ENCODE measurements at regions not wholly inside any gene's neighbourhood (a gene's known extent, or its start where the extent isn't known, plus 50 kb on each side); places are given as distances from the start of the nearest gene placed in this dataset.
A peak's percentile ranks its signal among the peaks of the same experiment; 100 is the strongest.

DNA sequence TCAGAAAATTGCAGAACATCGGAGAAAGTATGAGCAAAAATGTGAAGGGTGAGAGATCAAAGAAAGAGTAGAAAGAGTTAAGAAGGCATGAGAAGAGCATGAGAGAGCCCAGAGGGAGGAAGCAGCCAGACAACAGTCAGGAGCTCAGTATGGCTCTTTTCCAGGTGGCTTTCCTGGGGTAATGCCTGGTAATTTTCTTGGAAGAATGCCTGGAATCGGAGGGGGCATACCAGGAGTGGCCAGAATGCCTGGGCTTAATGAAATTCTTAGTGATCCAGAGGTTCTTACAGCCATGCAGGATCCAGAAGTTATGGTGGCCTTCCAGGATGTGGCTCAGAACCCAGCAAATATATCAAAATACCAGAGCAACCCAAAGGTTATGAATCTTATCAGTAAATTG lies 271.8 kb upstream of the TFPI start:
- Histone ChIP-seq H2BK5ac (ENCODE audit: low read length) (no peak overlapping the region), H2BK15ac (replicated peaks; ENCODE audit: low read depth) (no peak overlapping the region), H3K79me2 (ENCODE audit: control insufficient read depth, insufficient read depth, low read length) (no peaks in the 10 kb centered on the region), H3K36me3 (ENCODE audit: control insufficient read depth, insufficient read depth, low read length) (no peaks in the 10 kb centered on the region), H3K18ac (ENCODE audit: low read length) (no peak overlapping the region), H4K8ac (ENCODE audit: low read depth, low read length) (no peak overlapping the region), H3K4ac (ENCODE audit: low read depth, low read length) (no peak overlapping the region), H2BK120ac (ENCODE audit: low read depth, low read length) (no peak overlapping the region), H3K27ac (ENCODE audit: low read depth, low read length) (no peak overlapping the region), H3K56ac (ENCODE audit: low read length) (no peak overlapping the region), H3K4me2 (ENCODE audit: low read length) (no peak overlapping the region), H3K9ac (ENCODE audit: low read length) (no peak overlapping the region), H2AK5ac (ENCODE audit: low read length) (no peak overlapping the region), H3K23ac (ENCODE audit: low read length) (no peak overlapping the region), H3K79me1 (ENCODE audit: low read length) (no peaks in the 10 kb centered on the region), H3K27me3 (ENCODE audit: insufficient read depth, low read length, poor library complexity) (no peaks in the 10 kb centered on the region), H3K4me3 (ENCODE audit: low read length) (no peak overlapping the region), H4K5ac (ENCODE audit: low read length) (no peak overlapping the region), H3K4me1 (ENCODE audit: control insufficient read depth, low read depth, low read length) (no peaks in the 10 kb centered on the region)
- peak; percentile 20 for DNase-seq
- WGBS (ENCODE audit: extremely low coverage, insufficient coverage, low lambda C conversion rate) = no CpG with 5 or more reads among the region's 2 CpGs

DNA sequence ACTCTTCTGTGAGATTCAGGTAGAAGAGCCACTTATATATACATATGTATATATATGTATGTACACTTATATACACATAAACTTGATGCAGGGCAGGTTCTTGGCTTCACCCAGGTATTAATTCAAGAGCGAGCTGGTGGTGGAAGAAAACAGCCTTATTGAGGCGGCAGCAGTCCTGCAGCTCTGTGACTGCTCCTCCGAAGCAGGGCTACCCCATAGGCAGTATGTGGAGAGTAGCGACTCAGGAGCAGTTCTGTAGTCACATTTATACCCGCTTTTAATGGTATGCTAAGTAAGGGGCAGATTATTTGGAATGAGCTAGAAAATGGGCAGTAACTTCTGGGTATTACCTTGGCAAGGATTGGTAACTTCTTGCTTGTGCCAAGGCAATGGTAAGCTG lies 280.6 kb upstream of the TFPI start:
- no CpG with 5 or more reads among the region's 5 CpGs for WGBS (ENCODE audit: extremely low coverage, insufficient coverage, low lambda C conversion rate)
- no peak overlapping the region for H4K5ac ChIP-seq (ENCODE audit: low read length)
- H3K56ac ChIP-seq (ENCODE audit: low read length) = no peak overlapping the region
- no peaks in the 10 kb centered on the region for H3K79me1 ChIP-seq (ENCODE audit: low read length)
- H3K27me3 ChIP-seq (ENCODE audit: insufficient read depth, low read length, poor library complexity) = no peaks in the 10 kb centered on the region
- no peak overlapping the region for H2BK120ac ChIP-seq (ENCODE audit: low read depth, low read length)
- no peak overlapping the region for H4K8ac ChIP-seq (ENCODE audit: low read depth, low read length)
- H3K4me3 ChIP-seq (ENCODE audit: low read length) = no peak overlapping the region
- no peaks in the 10 kb centered on the region for H3K36me3 ChIP-seq (ENCODE audit: control insufficient read depth, insufficient read depth, low read length)
- no peaks in the 10 kb centered on the region for H3K79me2 ChIP-seq (ENCODE audit: control insufficient read depth, insufficient read depth, low read length)
- no peaks in the 10 kb centered on the region for H3K4me1 ChIP-seq (ENCODE audit: control insufficient read depth, low read depth, low read length)
- no peak overlapping the region for H2BK5ac ChIP-seq (ENCODE audit: low read length)
- H3K18ac ChIP-seq (ENCODE audit: low read length) = no peak overlapping the region
- H3K9ac ChIP-seq (ENCODE audit: low read length) = no peak overlapping the region
- no peak overlapping the region for H2BK15ac ChIP-seq (replicated peaks; ENCODE audit: low read depth)
- no peak for DNase-seq
- no peak overlapping the region for H2AK5ac ChIP-seq (ENCODE audit: low read length)
- no peak overlapping the region for H3K23ac ChIP-seq (ENCODE audit: low read length)
- no peak overlapping the region for H3K4ac ChIP-seq (ENCODE audit: low read depth, low read length)
- no peak overlapping the region for H3K4me2 ChIP-seq (ENCODE audit: low read length)
- no peak overlapping the region for H3K27ac ChIP-seq (ENCODE audit: low read depth, low read length)

DNA sequence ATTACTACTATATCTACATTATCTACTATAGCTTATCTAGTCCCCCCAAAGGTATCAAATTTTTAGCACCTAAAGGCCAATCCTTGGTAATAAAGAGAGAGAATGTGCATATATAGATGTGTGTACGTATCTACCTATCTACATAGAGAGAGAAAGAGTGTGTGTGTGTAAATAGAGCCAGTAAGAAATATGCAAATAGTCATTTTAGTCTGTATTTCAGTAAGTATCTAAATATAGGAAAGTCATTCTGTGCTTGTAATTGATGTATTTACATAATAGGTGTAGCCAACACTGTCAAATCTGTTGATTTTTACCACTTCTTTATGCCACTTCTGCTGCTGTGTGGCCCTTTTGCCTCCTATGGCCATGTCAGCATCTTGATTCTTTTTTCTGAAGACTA lies 284.5 kb upstream of the TFPI start:
- H3K4me1 ChIP-seq (ENCODE audit: control insufficient read depth, low read depth, low read length) = no peaks in the 10 kb centered on the region
- no peak overlapping the region for H3K27ac ChIP-seq (ENCODE audit: low read depth, low read length)
- no peak overlapping the region for H2BK15ac ChIP-seq (replicated peaks; ENCODE audit: low read depth)
- no peaks in the 10 kb centered on the region for H3K79me2 ChIP-seq (ENCODE audit: control insufficient read depth, insufficient read depth, low read length)
- H3K27me3 ChIP-seq (ENCODE audit: insufficient read depth, low read length, poor library complexity) = no peaks in the 10 kb centered on the region
- H3K79me1 ChIP-seq (ENCODE audit: low read length) = no peaks in the 10 kb centered on the region
- H3K56ac ChIP-seq (ENCODE audit: low read length) = no peak overlapping the region
- H3K4ac ChIP-seq (ENCODE audit: low read depth, low read length) = no peak overlapping the region
- H3K4me3 ChIP-seq (ENCODE audit: low read length) = no peak overlapping the region
- H2BK120ac ChIP-seq (ENCODE audit: low read depth, low read length) = no peak overlapping the region
- H4K5ac ChIP-seq (ENCODE audit: low read length) = no peak overlapping the region
- H2AK5ac ChIP-seq (ENCODE audit: low read length) = no peak overlapping the region
- no peak overlapping the region for H3K4me2 ChIP-seq (ENCODE audit: low read length)
- no peaks in the 10 kb centered on the region for H3K36me3 ChIP-seq (ENCODE audit: control insufficient read depth, insufficient read depth, low read length)
- no peak overlapping the region for H2BK5ac ChIP-seq (ENCODE audit: low read length)
- no CpG with 5 or more reads among the region's 1 CpG for WGBS (ENCODE audit: extremely low coverage, insufficient coverage, low lambda C conversion rate)
- no peak overlapping the region for H4K8ac ChIP-seq (ENCODE audit: low read depth, low read length)
- no peak overlapping the region for H3K23ac ChIP-seq (ENCODE audit: low read length)
- H3K18ac ChIP-seq (ENCODE audit: low read length) = no peak overlapping the region
- peak; percentile 75 for DNase-seq
- H3K9ac ChIP-seq (ENCODE audit: low read length) = no peak overlapping the region

- no peak overlapping the region for H2BK5ac ChIP-seq (ENCODE audit: low read length)
- H3K27me3 ChIP-seq (ENCODE audit: insufficient read depth, low read length, poor library complexity) = no peaks in the 10 kb centered on the region
- no peak overlapping the region for H4K5ac ChIP-seq (ENCODE audit: low read length)
- H2BK15ac ChIP-seq (replicated peaks; ENCODE audit: low read depth) = no peak overlapping the region
- no peaks in the 10 kb centered on the region for H3K79me1 ChIP-seq (ENCODE audit: low read length)
- H3K23ac ChIP-seq (ENCODE audit: low read length) = no peak overlapping the region
- H3K27ac ChIP-seq (ENCODE audit: low read depth, low read length) = no peak overlapping the region
- no peaks in the 10 kb centered on the region for H3K4me1 ChIP-seq (ENCODE audit: control insufficient read depth, low read depth, low read length)
- no peak overlapping the region for H2AK5ac ChIP-seq (ENCODE audit: low read length)
- H3K18ac ChIP-seq (ENCODE audit: low read length) = no peak overlapping the region
- no peaks in the 10 kb centered on the region for H3K36me3 ChIP-seq (ENCODE audit: control insufficient read depth, insufficient read depth, low read length)
- H2BK120ac ChIP-seq (ENCODE audit: low read depth, low read length) = no peak overlapping the region
- H3K4ac ChIP-seq (ENCODE audit: low read depth, low read length) = no peak overlapping the region
- no CpG with 5 or more reads among the region's 4 CpGs for WGBS (ENCODE audit: extremely low coverage, insufficient coverage, low lambda C conversion rate)
- H3K79me2 ChIP-seq (ENCODE audit: control insufficient read depth, insufficient read depth, low read length) = no peaks in the 10 kb centered on the region
- H4K8ac ChIP-seq (ENCODE audit: low read depth, low read length) = no peak overlapping the region
- H3K56ac ChIP-seq (ENCODE audit: low read length) = no peak overlapping the region
- H3K9ac ChIP-seq (ENCODE audit: low read length) = no peak overlapping the region
- no peak overlapping the region for H3K4me3 ChIP-seq (ENCODE audit: low read length)
- H3K4me2 ChIP-seq (ENCODE audit: low read length) = no peak overlapping the region
- no peak for DNase-seq
These were observed 288.1 kb upstream of the TFPI start for GRCh38 chr2:187842315-187842714.

GRCh38 chr2:187842978-187843847 lies 289.0 kb upstream of the TFPI start:
- Histone ChIP-seq H3K4me3 (ENCODE audit: low read length) (no peak overlapping the region), H4K8ac (ENCODE audit: low read depth, low read length) (no peak overlapping the region), H3K4ac (ENCODE audit: low read depth, low read length) (no peak overlapping the region), H2AK5ac (ENCODE audit: low read length) (no peak overlapping the region), H3K9ac (ENCODE audit: low read length) (no peak overlapping the region), H3K79me1 (ENCODE audit: low read length) (no peaks in the 10 kb centered on the region), H2BK5ac (ENCODE audit: low read length) (no peak overlapping the region), H3K18ac (ENCODE audit: low read length) (no peak overlapping the region), H2BK120ac (ENCODE audit: low read depth, low read length) (no peak overlapping the region), H2BK15ac (replicated peaks; ENCODE audit: low read depth) (no peak overlapping the region), H3K4me1 (ENCODE audit: control insufficient read depth, low read depth, low read length) (no peaks in the 10 kb centered on the region), H3K79me2 (ENCODE audit: control insufficient read depth, insufficient read depth, low read length) (no peaks in the 10 kb centered on the region), H3K4me2 (ENCODE audit: low read length) (no peak overlapping the region), H3K27me3 (ENCODE audit: insufficient read depth, low read length, poor library complexity) (no peaks in the 10 kb centered on the region), H4K5ac (ENCODE audit: low read length) (no peak overlapping the region), H3K23ac (ENCODE audit: low read length) (no peak overlapping the region), H3K27ac (ENCODE audit: low read depth, low read length) (no peak overlapping the region), H3K56ac (ENCODE audit: low read length) (no peak overlapping the region), H3K36me3 (ENCODE audit: control insufficient read depth, insufficient read depth, low read length) (no peaks in the 10 kb centered on the region)
- peak; percentile 77 for DNase-seq
- no CpG with 5 or more reads among the region's 8 CpGs for WGBS (ENCODE audit: extremely low coverage, insufficient coverage, low lambda C conversion rate)
